SU-DHL-6 (cell line): ENCODE measurements at regions not wholly inside any gene's neighbourhood (a gene's known extent, or its start where the extent isn't known, plus 50 kb on each side); places are given as distances from the start of the nearest gene placed in this dataset.

Source experiments
- H2AFZ ChIP-seq: fragments of 200-600 bp; sonication (generic); 2 replicates; pipeline ENCODE4 v1.6.1; 2014; ENCODE audit warnings: low read depth, mild to moderate bottlenecking, moderate library complexity, mixed read lengths, antibody characterized with exemption, low read length; ENCODE audit not compliant: severe bottlenecking
- H3F3A ChIP-seq: fragments of 200-600 bp; shearing (Covaris generic); 2 replicates; pipeline ENCODE4 v1.6.0; 2016; ENCODE audit warnings: antibody characterized with exemption, mild to moderate bottlenecking; ENCODE audit not compliant: insufficient read depth
- H3K27ac ChIP-seq: fragments of 200-600 bp; sonication (generic); 2 replicates; pipeline ENCODE4 v1.5.1; 2016; ENCODE audit warnings: low read depth, mild to moderate bottlenecking, low read length, moderate library complexity, mixed read lengths
- H3K27me3 ChIP-seq: fragments of 200-600 bp; sonication (generic), shearing (Covaris generic); 2 replicates; pipeline ENCODE4 v1.6.0; 2014; ENCODE audit warnings: mild to moderate bottlenecking, low read length
- H3K36me3 ChIP-seq: fragments of 200-600 bp; sonication (generic); 2 replicates; pipeline ENCODE4 v1.6.1; 2014; ENCODE audit warnings: mild to moderate bottlenecking, low read length, mixed read lengths
- H3K4me2 ChIP-seq: fragments of 300-600, 200-600 bp; shearing (Covaris generic), sonication (generic); 2 replicates; pipeline ENCODE4 v1.6.0; 2014; ENCODE audit warnings: low read length, low read depth, mild to moderate bottlenecking; ENCODE audit not compliant: poor library complexity, severe bottlenecking
- H3K4me3 ChIP-seq: fragments of 200-600 bp; sonication (generic); 2 replicates; pipeline ENCODE4 v1.5.1; 2014; ENCODE audit warnings: antibody characterized with exemption, low read length, mild to moderate bottlenecking, mixed read lengths; ENCODE audit not compliant: insufficient read depth, poor library complexity, severe bottlenecking
- H3K79me2 ChIP-seq: fragments of 200-600 bp; sonication (generic); 2 replicates; pipeline ENCODE4 v1.6.1; 2014; ENCODE audit warnings: mild to moderate bottlenecking, low read length, moderate library complexity; ENCODE audit not compliant: insufficient read depth
- H3K9ac ChIP-seq: fragments of 200-600 bp; sonication (generic); 2 replicates; pipeline ENCODE4 v1.7.0; 2014; ENCODE audit warnings: mild to moderate bottlenecking, low read length
- H3K9me2 ChIP-seq: fragments of 200-600 bp; sonication (generic); replicated peaks from 2 replicates; pipeline ENCODE4 v1.6.1; 2014; ENCODE audit warnings: low read length; ENCODE audit not compliant: insufficient read depth
- H3K9me3 ChIP-seq: fragments of 200-600 bp; sonication (generic); 2 replicates; pipeline ENCODE4 v1.6.1; 2014; ENCODE audit warnings: low read length, mixed read lengths; ENCODE audit not compliant: insufficient read depth
- H4K20me1 ChIP-seq: fragments of 200-600 bp; sonication (generic); 2 replicates; pipeline ENCODE4 v1.6.1; 2014; ENCODE audit warnings: low read depth, mild to moderate bottlenecking, antibody characterized with exemption, low read length, moderate library complexity, mixed read lengths
- EZH2phosphoT487 ChIP-seq: fragments of 200-600 bp; sonication (generic), shearing (Covaris generic); conservative IDR thresholded peaks from 2 replicates; pipeline ENCODE4 v1.6.1; 2018; ENCODE audit warnings: mild to moderate bottlenecking, antibody characterized with exemption, low read length, moderate library complexity, mixed read lengths
- TF ChIP-seq, protein P1 (sequence below): fragments of 200-600 bp; sonication (generic); IDR thresholded peaks from one replicate; pipeline ENCODE4 v1.5.1; 2017; ENCODE audit warnings: antibody characterized with exemption, mild to moderate bottlenecking, low read length, moderate library complexity; ENCODE audit not compliant: insufficient read depth, poor library complexity, severe bottlenecking

DNA sequence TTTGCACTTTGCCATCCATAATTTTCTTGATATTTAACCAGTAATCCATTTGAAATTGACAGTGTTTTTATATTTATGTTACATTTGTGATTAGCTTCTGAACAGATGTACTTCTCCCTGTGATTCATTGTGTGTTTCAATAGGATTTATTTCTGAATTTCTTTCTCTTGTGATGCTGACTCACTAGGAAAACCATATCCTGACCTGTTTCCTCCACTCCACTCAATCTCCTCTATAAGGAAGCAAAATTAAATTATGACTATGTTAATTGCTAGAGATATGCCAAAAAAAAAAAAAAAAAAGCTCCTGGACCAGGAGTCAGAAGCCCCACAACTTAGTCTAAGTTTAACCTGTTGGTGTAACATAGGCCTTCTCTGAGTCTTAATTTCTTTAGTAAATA is 614.6 kb upstream of the SPRY2 start:
- no peak for TF ChIP-seq EZH2phosphoT487
- TF ChIP-seq, protein P1, sequence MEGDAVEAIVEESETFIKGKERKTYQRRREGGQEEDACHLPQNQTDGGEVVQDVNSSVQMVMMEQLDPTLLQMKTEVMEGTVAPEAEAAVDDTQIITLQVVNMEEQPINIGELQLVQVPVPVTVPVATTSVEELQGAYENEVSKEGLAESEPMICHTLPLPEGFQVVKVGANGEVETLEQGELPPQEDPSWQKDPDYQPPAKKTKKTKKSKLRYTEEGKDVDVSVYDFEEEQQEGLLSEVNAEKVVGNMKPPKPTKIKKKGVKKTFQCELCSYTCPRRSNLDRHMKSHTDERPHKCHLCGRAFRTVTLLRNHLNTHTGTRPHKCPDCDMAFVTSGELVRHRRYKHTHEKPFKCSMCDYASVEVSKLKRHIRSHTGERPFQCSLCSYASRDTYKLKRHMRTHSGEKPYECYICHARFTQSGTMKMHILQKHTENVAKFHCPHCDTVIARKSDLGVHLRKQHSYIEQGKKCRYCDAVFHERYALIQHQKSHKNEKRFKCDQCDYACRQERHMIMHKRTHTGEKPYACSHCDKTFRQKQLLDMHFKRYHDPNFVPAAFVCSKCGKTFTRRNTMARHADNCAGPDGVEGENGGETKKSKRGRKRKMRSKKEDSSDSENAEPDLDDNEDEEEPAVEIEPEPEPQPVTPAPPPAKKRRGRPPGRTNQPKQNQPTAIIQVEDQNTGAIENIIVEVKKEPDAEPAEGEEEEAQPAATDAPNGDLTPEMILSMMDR = no peak
- H3F3A ChIP-seq = no peaks in the 10 kb centered on the region
- no peak overlapping the region for H2AFZ ChIP-seq
- no peaks in the 10 kb centered on the region for H3K9me2 ChIP-seq
- no peak overlapping the region for H3K9ac ChIP-seq
- no peaks in the 10 kb centered on the region for H3K36me3 ChIP-seq
- H3K4me2 ChIP-seq = no peak overlapping the region
- H3K79me2 ChIP-seq = no peaks in the 10 kb centered on the region
- no peak overlapping the region for H3K27ac ChIP-seq
- H4K20me1 ChIP-seq = no peaks in the 10 kb centered on the region
- no peak overlapping the region for H3K4me3 ChIP-seq
- no peaks in the 10 kb centered on the region for H3K27me3 ChIP-seq
- no peaks in the 10 kb centered on the region for H3K9me3 ChIP-seq

DNA sequence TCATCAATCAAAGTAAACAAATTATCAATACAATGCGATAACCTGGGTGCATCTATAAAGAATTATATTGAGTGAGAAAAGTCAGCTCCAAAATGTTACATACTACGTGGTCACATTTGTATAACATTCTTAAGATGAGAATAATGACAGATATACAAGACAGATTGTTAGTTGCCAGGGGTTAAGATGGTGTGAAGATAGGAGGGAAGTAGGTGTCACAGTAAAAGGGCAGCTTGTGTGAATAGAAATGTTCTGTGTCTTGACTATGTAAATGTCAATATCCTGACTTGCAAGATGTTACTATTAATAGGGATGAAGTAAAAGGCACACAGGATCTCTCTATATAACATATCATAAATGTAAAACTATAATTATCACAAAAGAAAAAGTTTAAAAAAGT is 611.2 kb upstream of the SPRY2 start:
- Histone ChIP-seq H4K20me1 (no peaks in the 10 kb centered on the region), H3K9me2 (no peaks in the 10 kb centered on the region), H3K9me3 (no peaks in the 10 kb centered on the region), H2AFZ (no peak overlapping the region), H3K4me2 (no peak overlapping the region), H3K79me2 (no peaks in the 10 kb centered on the region), H3F3A (no peaks in the 10 kb centered on the region), H3K27me3 (no peaks in the 10 kb centered on the region), H3K36me3 (no peaks in the 10 kb centered on the region), H3K9ac (no peak overlapping the region), H3K27ac (no peak overlapping the region), H3K4me3 (no peak overlapping the region)
- TF ChIP-seq, protein P1 = no peak
- TF ChIP-seq EZH2phosphoT487 = no peak

DNA sequence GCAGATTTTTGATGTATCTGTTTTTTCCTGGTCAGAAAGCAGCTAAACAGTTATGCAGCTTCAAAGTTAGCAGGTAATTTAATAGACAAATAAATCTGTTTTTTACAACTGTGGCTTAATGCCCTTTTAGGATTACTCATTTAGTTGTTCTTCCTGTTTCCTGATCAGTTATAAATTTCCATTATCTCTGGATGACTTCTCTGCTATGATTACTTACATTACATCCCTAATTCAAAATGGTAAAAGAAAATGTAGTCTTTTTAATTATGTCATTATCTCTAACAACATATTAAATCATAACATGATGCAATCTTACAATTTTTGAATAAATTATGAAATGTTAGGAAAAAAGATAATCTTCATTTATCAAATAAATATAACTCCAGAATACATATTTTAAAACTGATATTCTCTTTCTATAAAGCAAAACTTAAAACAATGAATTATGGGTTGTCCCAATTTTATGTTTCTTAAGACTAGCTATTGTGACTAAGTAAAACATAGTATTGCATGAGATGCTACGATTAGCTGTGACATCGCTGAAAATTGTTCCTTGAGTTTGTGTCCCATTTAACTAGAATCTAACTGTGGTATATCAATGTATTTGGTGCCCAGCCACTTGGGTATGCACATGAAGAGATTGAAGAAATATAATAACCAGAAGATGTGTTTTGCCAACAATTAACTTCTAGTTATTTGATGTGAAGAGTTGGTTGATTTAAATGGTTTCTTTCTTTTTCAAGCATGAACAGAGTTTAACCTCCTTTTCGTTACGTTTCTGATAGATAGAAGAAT is 605.3 kb upstream of the SPRY2 start:
- no peak for TF ChIP-seq EZH2phosphoT487
- TF ChIP-seq, protein P1 = no peak
- Histone ChIP-seq H3K9me3 (no peaks in the 10 kb centered on the region), H2AFZ (no peak overlapping the region), H3F3A (no peaks in the 10 kb centered on the region), H3K9ac (no peak overlapping the region), H3K79me2 (no peaks in the 10 kb centered on the region), H3K4me3 (no peak overlapping the region), H4K20me1 (no peaks in the 10 kb centered on the region), H3K9me2 (no peaks in the 10 kb centered on the region), H3K27me3 (no peaks in the 10 kb centered on the region), H3K27ac (no peak overlapping the region), H3K4me2 (no peak overlapping the region), H3K36me3 (no peaks in the 10 kb centered on the region)
